GM18907 (cell line): ENCODE measurements at regions not wholly inside any gene's neighbourhood (a gene's known extent, or its start where the extent isn't known, plus 50 kb on each side); places are given as distances from the start of the nearest gene placed in this dataset.
"Not testable (repeated sequence)": the region's sequence is repeated elsewhere in the genome, so short reads cannot be mapped to it uniquely, and the experiment has no call there.

Experiments
- ATAC-seq: cut with Tn5 transposase; IDR thresholded peaks from one replicate; pipeline ENCODE4 v1.9.1; 2021; ENCODE audit warnings: mild to moderate bottlenecking, moderate library complexity; ENCODE audit not compliant: unreplicated experiment

DNA sequence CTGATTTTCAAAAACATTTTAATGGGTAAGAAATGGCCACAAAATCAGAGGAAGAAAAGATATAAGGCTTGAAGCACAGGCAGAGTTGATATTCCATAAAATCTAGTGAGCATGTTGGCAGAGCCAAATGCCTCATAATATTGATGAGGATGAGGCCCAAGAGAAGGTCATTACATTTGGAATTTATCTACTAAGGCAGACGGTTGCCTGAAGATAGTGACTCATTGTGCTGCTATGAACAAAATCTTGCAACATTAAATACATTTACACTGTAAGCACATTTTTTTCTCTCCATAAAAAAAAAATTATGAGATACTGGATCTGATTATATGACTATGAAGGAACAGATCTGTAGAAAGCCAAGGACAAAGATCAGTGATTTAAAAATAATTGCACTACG, 881.4 kb upstream of the CHORDC1 start:
- no peak for ATAC-seq

DNA sequence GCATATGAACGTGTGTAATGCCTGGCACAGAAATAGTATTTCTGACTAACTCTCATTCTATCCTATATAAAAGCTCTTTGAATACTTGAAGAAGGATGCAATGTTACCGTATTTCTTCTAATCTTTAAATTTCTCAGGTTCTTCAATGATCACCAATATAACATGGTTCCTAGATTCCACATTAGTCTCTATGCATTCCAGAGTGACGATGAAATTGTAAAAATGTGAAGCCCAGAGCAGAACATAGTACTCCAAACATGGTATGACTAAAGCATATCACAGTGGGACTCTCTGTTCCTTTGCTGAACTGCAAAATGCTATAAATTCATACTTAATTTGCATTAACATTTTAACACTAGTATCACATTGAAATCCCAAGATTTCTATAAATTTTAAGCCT, 877.6 kb upstream of the CHORDC1 start:
- no peak for ATAC-seq

DNA sequence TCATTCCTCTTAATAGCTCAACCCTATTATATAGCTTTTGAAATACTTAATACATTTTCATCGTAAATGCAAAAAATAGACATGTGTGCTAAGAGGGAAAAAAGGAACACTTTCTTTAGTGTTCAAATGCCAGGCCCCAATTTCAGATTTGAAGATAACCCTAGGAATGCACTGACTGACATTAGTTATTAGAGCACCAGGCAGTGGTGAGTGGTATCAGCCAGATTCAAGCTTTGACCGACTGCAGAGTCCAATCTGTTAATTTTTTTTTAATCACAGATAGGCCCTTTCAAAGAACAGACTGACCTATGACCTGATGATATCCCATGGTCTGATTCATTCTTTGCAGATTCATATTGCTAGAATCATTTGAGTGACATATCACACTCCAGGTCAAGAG, 874.2 kb upstream of the CHORDC1 start:
- ATAC-seq: no peak

DNA sequence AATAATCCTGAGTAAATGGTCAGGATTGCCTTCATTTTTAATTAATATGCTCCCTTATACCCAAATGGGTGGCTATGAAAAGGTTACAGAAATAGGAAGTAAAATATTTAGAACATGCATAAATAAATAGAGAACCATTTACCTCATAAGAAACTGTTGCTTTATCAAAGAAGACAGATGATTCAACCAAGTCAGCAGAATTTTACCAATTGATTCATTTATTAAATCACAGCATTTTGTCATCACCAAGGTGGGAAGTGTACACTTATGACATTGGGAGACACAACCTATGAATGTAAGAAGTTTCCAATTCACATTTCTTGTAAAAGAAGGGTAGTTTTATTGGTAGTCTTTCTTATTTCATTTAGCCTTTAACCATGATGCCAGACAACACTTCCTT, 870.3 kb upstream of the CHORDC1 start:
- no peak for ATAC-seq

DNA sequence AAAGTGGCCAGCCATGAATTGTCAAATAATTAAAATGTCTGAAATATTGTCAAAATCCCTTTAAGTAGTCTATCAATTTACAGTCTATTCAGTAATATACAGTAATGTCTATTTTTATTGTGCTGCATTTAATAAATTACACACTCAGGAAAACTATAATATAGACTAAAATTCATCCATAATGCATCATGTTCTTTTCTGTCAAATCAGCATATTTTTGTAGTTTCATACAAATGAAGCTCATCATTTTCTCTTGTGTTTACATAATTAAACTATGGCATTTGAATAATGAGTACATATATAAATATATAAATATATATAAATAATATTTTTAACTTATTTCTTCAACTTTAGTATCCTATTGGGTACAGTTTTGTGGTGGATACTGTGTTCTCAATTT, 868.7 kb upstream of the CHORDC1 start:
- ATAC-seq: no peak

DNA sequence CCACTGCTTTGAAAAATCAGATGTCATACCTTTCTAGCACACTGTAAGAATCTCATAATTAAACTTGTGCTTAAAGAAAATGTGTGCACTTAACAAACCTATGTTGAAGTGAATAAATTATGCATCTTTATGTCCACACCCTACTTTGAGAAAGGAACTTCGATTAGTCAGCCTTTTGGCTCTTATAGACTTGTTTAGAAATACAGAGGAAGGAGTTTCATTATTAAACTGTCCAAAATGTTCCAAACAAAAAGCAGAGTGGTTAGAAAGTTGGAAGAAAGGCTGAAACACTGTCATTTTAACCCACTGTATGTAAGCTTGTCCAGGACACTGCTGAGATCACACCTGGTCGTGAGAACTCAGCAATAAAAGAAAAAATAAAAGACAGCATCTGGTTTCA, 863.2 kb upstream of the CHORDC1 start:
- no peak for ATAC-seq

DNA sequence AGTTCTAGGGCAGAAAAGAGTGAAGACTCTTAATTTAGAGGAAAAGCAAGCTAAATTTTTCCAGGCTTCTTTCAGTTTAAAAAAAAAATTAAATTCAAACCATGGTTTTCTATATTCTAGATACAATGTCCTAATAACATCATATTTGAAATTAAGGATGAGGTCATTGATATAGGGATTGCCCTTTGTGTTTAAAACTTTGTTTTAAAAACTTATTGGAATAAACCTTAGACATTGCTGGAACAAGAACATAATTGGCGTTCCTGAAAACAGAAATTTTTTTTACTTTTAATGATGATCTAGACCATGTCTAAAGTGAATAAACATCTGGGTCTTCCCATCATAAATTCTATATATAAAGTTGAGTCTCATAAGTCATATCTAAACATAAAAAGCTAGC, 859.4 kb upstream of the CHORDC1 start:
- ATAC-seq: no peak

DNA sequence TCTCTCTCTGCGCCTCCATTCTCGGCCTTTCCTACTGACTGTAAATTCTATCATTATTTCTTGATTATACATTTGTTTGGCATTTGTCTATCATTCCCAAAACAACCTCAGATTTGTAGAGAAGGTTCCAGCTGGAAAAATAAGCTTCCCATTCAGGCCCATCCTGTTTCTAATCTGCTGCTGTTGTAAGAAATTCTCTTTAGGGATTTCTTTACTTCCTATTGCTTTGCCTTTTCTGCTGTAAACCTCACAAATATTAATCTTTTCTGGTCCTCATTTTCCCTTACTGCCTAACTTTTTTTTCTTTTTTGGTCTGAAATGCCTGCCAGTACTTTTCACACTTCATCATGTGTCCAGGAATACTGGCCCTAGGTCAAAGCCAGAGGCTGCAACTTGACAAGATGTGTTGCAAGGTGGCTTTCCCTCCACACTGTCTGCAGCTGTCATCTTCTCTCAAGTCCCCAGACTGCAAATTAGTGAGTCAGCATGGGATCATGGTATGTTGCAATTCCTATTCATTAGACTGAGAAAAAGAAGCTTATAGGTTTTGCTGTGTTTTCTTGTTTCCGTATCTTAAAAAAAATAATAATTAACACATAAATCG, 858.7 kb upstream of the CHORDC1 start:
- ATAC-seq: no peak

DNA sequence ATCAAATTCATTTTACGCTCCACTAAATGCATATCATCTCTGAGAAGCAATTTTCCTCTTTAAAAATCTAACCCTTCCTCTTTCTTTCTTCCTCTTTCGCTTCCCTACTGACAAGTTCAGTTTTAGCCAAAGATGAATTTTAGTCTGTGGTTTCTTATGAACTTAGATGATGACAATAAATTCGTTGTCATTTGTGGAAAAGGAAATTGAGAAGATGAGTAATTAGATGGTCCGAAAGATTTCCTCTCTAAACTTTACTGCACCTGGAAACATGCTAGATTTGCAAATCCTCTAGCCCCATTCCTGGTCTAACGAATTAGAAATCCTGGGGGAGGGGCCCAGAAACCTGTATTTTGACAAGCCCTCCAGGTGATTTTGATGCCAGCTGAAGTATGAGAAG, 855.4 kb upstream of the CHORDC1 start:
- no peak for ATAC-seq

DNA sequence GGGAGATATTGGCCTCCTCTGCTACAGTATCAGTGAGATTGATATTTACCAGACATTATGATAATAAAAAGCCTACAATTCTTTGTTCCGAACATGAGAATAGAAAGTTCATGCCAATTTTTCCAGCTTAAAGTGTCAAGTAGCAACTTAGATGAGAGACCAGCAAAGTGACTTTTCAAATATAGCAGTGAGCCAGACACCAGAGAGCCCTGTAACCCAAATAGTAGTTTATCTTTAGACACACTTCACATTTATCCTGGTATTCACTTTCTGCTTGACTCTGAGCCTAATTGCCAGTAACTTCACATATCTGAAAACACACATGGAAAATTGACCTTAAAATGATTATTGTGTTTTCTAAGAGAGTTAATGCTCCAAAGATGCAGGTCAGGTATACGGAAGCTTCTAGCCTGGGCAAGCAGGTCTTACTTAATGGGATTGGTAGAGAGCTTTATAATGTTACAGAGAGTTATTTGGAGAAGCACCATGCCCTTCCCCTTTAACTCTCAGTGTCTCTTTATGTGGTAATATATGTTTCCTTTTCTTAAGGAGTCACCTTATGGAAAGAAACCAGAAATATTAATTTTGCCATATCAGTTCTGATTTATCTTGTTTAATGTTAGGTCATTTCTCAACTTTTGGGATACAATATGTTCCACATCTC, 852.3 kb upstream of the CHORDC1 start:
- ATAC-seq: no peak

DNA sequence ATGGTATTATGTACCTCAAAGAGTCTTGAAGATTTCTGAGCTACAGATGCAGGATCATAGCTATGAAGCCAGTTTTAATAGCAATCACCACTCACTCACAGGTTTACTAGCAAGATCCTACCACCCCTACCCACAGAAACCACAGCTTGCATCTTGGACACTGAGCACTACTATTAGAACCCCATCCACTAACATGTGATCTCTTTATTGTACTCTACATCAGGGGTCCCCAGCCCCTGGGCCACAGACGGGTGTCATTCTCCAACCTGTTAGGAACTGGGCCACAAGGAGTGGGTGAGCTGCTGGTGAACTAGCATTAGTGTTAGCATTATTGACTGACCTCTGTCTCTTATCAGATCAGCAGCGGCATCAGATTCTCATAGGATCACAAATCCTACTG, 844.8 kb upstream of the CHORDC1 start:
- no peak for ATAC-seq

DNA sequence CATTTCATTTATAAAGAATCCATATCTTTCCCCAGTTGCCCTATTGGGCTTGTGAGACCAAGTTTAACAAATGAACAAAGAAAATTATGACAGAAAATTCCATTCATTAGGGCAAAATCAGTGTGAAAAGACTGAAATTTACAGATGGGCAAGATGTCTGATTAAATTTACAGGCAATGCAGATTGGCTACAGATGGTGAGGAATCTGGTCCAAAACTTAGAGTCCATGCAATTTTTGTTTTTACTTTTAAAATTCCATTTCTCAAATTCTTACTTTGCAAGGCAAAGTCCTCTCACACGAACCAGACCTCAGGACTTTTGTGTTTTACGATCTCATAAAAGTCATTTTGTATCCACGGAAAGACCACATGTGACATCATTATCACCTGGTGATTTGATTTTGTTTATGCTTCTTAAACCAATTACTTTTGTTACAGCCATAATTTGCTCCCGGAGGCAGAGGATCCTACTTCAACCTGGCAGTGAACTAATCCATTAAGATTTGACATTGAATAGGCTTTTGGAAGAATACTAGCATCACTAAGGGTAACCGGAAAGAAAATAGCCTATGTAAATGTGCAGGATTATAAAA, 843.7 kb upstream of the CHORDC1 start:
- no peak for ATAC-seq

DNA sequence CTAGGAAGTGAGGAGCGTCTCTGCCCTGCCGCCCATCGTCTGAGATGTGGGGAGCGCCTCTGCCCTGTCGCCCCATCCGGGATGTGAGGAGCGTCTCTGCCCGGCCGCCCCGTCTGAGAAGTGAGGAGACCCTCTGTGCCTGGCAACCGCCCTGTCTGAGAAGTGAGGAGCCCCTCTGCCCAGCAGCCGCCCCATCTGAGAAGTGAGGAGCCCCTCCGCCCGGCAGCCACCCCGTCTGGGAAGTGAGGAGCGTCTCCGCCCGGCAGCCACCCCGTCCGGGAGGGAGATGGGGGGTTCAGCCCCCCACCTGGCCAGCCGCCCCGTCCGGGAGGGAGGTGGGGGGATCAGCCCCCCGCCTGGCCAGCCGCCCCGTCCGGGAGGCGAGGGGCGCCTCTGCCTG, 840.5 kb upstream of the CHORDC1 start:
- not testable (repeated sequence) for ATAC-seq

DNA sequence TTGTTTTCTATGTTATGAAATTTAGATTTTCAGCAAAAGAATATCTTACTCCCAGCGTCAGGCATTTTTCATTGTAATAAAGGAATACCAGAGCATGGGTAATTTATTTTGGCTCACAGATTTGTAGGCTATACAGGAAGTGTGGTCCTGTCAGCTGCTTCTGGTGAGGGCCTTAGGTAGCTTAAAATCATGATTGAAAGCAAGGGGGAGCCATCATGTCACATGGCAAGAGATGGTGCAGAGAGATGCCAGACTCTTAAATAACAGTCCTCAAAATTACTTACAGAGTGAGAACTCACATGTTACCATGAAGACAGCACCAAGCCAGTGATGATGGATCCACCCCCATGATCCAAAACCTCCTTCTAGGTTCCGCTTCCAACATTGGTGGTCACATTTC, 825.0 kb upstream of the CHORDC1 start:
- no peak for ATAC-seq

DNA sequence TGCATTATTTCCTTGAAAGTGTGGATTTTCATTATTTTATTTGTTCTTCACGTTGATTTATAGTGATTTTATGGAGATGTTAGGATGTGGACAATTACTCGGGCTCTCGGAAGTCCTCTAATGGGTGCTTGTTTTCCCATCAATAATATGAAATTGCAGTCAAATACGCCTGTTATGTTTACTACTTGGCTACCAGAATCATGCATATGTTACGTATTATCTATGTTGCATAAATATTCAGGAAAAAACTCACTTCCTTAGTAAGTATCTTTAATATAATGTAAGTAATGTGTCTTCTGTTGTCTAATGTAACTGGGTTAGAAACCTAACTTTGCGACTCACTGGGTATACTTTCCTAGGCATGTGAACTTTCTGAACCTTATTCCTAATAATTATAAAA, 823.4 kb upstream of the CHORDC1 start:
- ATAC-seq: no peak

DNA sequence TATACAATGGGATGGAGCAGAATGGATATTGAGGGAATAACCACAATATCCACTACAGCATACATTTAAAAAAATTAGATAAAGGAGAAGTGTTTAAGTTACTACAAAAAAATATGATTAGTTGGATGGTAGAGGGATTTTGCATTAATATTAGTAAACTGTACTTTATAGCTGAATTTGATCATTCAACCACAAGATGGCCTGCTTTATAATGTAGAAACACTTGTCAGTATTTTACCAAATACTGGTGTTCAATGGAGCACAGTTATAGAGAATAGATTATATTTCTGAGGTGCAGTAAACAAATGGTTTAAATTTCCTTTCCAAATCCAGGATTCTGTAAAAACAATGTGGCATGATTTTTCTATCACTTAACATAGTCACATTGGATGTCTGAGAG, 818.8 kb upstream of the CHORDC1 start:
- ATAC-seq: no peak

DNA sequence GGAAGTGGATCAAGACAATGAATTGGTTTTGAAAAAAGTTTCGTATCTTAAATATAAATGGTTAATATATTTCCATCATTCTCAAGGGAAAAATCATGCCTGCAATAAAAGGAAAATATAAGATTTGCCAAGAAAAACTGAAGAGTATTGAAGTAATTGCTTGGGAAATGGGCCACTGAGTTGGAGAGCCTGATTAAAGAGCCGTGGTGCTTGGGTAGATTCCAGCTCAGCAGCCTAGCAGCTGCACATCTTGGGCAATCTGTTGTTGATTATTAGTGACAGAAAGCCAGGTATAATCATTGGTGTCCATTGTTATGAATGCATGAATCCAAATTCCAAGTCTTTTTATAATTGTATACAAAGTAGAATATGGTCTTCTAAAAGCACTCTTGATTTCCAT, 800.9 kb upstream of the CHORDC1 start:
- no peak for ATAC-seq

DNA sequence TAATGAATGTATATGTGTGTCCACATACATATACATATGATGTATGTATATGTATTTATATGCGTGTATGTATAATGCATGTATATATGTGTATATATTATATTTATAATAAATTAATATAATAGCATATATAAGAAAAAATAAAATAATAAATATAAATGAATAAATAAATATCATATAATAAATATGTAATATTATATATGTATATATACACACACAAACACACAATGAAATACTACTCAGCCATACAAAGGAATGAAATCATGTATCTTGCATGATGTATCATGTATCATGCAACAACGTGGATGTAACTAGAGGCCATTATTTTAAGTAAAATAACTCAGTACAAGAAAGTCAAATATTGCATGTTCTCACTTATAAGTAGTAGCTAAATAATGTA, 788.7 kb upstream of the CHORDC1 start:
- ATAC-seq: no peak

DNA sequence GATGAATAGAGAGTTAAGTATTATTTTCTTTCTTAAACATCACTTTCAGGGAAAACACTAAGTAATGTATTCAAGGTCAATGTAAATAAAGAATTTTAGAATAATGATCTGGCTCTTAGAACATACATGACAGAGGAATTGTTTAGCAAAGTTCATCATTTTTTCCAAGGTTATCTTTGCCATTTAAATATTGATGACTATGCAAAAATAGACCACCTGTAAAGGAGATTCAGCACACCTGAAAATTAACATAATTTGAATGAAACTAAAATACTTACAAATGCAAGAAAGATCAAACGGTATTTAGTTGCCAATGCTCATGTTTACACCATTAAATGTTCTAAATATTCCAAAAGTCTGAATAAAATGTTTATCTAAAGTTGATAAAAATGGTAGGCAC, 782.6 kb upstream of the CHORDC1 start:
- ATAC-seq: no peak

DNA sequence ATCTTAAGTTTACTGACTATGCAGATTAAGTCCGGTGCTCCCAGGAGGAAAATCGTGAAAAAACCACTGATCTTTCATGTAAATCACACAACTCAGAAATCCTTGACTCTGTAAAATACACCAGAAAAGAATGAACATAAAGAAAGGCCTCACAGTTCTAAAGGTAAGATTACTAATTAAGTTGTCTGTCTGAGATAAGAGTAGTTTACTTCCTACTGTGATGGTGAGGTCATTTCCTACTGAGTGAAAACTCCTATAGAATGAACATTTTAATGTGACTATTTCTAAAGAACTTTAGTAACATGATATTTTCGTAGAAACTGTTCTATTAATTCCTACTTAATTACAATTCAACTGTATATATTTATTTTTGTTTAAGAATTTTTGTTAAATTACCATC, 774.4 kb upstream of the CHORDC1 start:
- ATAC-seq: no peak

DNA sequence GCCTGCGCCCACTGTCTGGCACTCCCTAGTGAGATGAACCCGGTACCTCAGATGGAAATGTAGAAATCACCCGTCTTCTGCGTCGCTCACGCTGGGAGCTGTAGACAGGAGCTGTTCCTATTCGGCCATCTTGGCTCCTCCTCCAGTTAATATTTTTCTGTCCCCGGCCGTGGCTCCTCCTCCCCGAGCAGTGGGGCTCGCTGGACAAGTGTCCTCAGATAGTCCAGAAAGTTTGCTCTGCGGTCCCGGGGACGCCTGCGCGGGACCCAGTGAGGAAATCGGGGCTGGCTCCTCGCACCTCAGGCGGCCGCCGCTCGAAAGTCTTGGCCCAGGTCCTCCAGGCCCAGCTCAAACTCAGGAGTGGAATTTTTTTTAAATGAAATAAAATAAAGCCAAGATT, 749.3 kb upstream of the CHORDC1 start:
- ATAC-seq: not testable (repeated sequence)

DNA sequence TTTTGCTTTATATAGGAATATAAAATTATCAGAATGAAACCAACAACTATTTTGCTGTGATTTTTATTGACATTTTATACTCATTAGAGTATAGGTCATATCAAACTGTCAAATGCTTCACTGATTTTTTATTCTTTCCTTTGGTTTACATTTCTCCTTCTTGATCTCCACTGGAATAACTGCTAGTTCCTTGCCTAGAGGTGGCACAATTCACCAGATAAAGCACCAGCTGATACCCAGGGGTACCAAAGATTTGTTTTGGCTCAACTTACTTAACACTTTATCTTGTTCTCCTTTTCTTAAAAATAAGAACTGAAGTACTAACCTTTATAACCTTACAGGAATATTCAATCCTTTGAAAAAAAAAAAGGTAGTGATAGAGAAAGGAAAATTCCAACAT, 725.1 kb upstream of the CHORDC1 start:
- ATAC-seq: no peak

DNA sequence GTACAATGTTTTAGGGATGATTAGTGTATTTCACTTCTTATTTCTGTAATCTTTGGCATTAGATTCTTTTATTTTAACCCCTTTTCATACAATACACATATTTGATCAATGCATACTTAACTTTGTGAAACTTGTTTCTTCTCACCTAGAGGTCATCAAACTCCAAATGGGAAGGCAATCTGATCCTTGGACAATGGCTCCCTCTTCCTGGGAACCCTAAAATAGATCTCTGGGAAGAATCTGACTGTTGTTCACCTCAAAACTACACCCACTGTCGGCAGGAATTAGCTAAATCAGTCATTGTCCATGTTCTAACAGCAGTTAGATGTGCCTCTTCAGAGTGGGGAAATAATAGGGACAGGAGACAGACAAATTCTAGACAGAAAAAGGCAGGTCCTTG, 707.4 kb upstream of the CHORDC1 start:
- no peak for ATAC-seq
